K562 (cell line): ENCODE measurements at regions not wholly inside any gene's neighbourhood (a gene's known extent, or its start where the extent isn't known, plus 50 kb on each side); places are given as distances from the start of the nearest gene placed in this dataset.

Experiments used
- ATAC-seq: fragments of 200-7000 bp; cut with Tn5 transposase; 3 replicates; pipeline ENCODE4 v1.9.1; 2020; ENCODE audit warnings: moderate library complexity
- BruUV-seq: library from RNA; stranded (reverse); fragments of 400-500 nt; replicated peaks from 2 replicates; lab custom pipeline; 2021; lab: Mats Ljungman, UMichigan
- CTCF ChIA-PET: fragments of 300-600 bp; formaldehyde crosslinking; extraction: SDS; loops from one replicate; lab custom pipeline; 2021; ENCODE audit warnings: low intra/inter-chr PET ratio; lab: Yijun Ruan, JAX
- POLR2A ChIA-PET: fragments of 300-600, 350-650 bp; sonication (Branson Sonifier 250); formaldehyde crosslinking; extraction: SDS; loops from one replicate; lab custom pipeline; 2021; ENCODE audit warnings: antibody characterized with exemption, inconsistent platforms; lab: Yijun Ruan, JAX
- DNase-seq, 4 experiments: peaks; one replicate each; pipeline versions ENCODE4 v3.0.0 to v3.0.0-alpha.2; 2011 to 2018; ENCODE audit warnings: low spot score in 3 of 4, mixed read lengths in 3 of 4; ENCODE audit errors: extremely low read depth in 1 of 4
- FAIRE-seq: peaks from 2 replicates; lab custom pipeline; 2011; peaks lifted over from hg19 to GRCh38; lab: Jason Lieb, UNC
- H2AFZ ChIP-seq: 2 replicates; pipeline ENCODE4 v1.6.0; 2011; ENCODE audit warnings: low read depth, low read length, control low read depth, inconsistent platforms
- H3K27ac ChIP-seq: fragments of 200-600 bp; 3 replicates; pipeline ENCODE4 v1.8.0; 2011; ENCODE audit warnings: low read depth, mild to moderate bottlenecking, control low read depth, inconsistent platforms, low read length, moderate library complexity, mixed read lengths; ENCODE audit errors: extremely low read depth
- H3K27me3 ChIP-seq, 2 experiments: fragments of 300-600 bp in 1 of 2; 2 replicates in 1 of 2; 3 replicates in 1 of 2; pipeline versions ENCODE4 v1.6.0 to v1.8.0; 2011; ENCODE audit warnings: inconsistent platforms in 2 of 2, low read length in 2 of 2, mild to moderate bottlenecking in 1 of 2, mixed read lengths in 1 of 2, moderate library complexity in 1 of 2; ENCODE audit not compliant: control insufficient read depth in 2 of 2, insufficient read depth in 2 of 2
- H3K36me3 ChIP-seq: fragments of 300-600 bp; 3 replicates; pipeline ENCODE4 v1.8.0; 2011; ENCODE audit warnings: mild to moderate bottlenecking, low read length, inconsistent platforms; ENCODE audit not compliant: control insufficient read depth, insufficient read depth
- H3K4me1 ChIP-seq, 2 experiments: fragments of 200-600 bp in 1 of 2; replicated peaks in 1 of 2; 2 replicates in 1 of 2; 3 replicates in 1 of 2; pipeline versions ENCODE4 v1.5.1 to v1.8.0; 2011; ENCODE audit warnings: inconsistent platforms in 2 of 2, low read length in 2 of 2, mild to moderate bottlenecking in 1 of 2, mixed read lengths in 1 of 2, moderate library complexity in 1 of 2; ENCODE audit not compliant: control insufficient read depth in 2 of 2, insufficient read depth in 2 of 2
- H3K4me2 ChIP-seq: 2 replicates; pipeline ENCODE4 v1.6.1; 2011; ENCODE audit warnings: low read length, control low read depth, inconsistent platforms, mixed read lengths; ENCODE audit not compliant: insufficient read depth
- H3K4me3 ChIP-seq: fragments of 200-600 bp; sonication (generic), shearing (Covaris generic); 2 replicates; pipeline ENCODE4 v1.5.1; 2016; ENCODE audit warnings: control low read depth, inconsistent platforms
- H3K79me2 ChIP-seq: fragments of 200-600 bp; 3 replicates; pipeline ENCODE4 v1.8.0; 2011; ENCODE audit warnings: low read length, inconsistent platforms; ENCODE audit not compliant: control insufficient read depth, insufficient read depth
- H3K9ac ChIP-seq, 2 experiments: 2 replicates each; pipeline versions ENCODE4 v1.6.0 to v1.6.1; 2011; ENCODE audit warnings: low read depth in 2 of 2, low read length in 2 of 2, control low read depth in 1 of 2, inconsistent platforms in 1 of 2, mild to moderate bottlenecking in 1 of 2, mixed read lengths in 1 of 2; ENCODE audit not compliant: insufficient read depth in 1 of 2
- H3K9me1 ChIP-seq: one replicate; pipeline ENCODE4 v1.6.0; 2011; ENCODE audit warnings: inconsistent platforms, mild to moderate bottlenecking, low read length, moderate library complexity; ENCODE audit not compliant: control insufficient read depth, insufficient read depth
- H3K9me3 ChIP-seq: replicated peaks from 2 replicates; pipeline ENCODE4 v1.5.1; 2011; ENCODE audit warnings: low read depth, low read length, inconsistent platforms; ENCODE audit not compliant: control insufficient read depth, insufficient read depth
- H4K20me1 ChIP-seq: replicated peaks from 2 replicates; pipeline ENCODE4 v1.6.1; 2011; ENCODE audit warnings: low read length, inconsistent platforms, mixed read lengths; ENCODE audit not compliant: control insufficient read depth, insufficient read depth
- ARHGAP35 ChIP-seq: fragments of 450-650 bp; IDR thresholded peaks from 2 replicates; pipeline ENCODE4 v1.6.1; 2018; ENCODE audit not compliant: partially characterized antibody
- BRF1 ChIP-seq: IDR thresholded peaks from 3 replicates; pipeline ENCODE4 v1.6.1; 2011; ENCODE audit warnings: borderline replicate concordance, mild to moderate bottlenecking; ENCODE audit not compliant: insufficient read length; ENCODE audit errors: extremely low read depth
- CBX1 ChIP-seq: sonication (generic); IDR thresholded peaks from 2 replicates; pipeline ENCODE4 v1.6.1; 2016; ENCODE audit warnings: antibody characterized with exemption, low read depth, mild to moderate bottlenecking
- CBX2 ChIP-seq: fragments of 200-600 bp; sonication (generic); IDR thresholded peaks from one replicate; pipeline ENCODE4 v1.6.1; 2012; ENCODE audit warnings: mild to moderate bottlenecking, low read length, inconsistent platforms; ENCODE audit not compliant: insufficient read depth, poor library complexity, severe bottlenecking
- CC2D1A ChIP-seq: fragments of 450-650 bp; IDR thresholded peaks from 2 replicates; pipeline ENCODE4 v1.6.1; 2017; ENCODE audit warnings: mild to moderate bottlenecking
- ESRRA ChIP-seq: fragments of 450-650 bp; IDR thresholded peaks from 2 replicates; pipeline ENCODE4 v1.6.1; 2014; ENCODE audit warnings: low read depth, mild to moderate bottlenecking, moderate library complexity, borderline replicate concordance
- FOS ChIP-seq: IDR thresholded peaks from 3 replicates; pipeline ENCODE4 v1.6.1; 2011; ENCODE audit not compliant: insufficient read length; ENCODE audit errors: extremely low read depth
- FOXA1 ChIP-seq: fragments of 450-650 bp; IDR thresholded peaks from 2 replicates; pipeline ENCODE4 v1.6.1; 2016; ENCODE audit warnings: mild to moderate bottlenecking, borderline replicate concordance
- FOXP1 ChIP-seq: sonication (generic); formaldehyde crosslinking; IDR thresholded peaks from 2 replicates; pipeline ENCODE4 v1.8.0; 2022; ENCODE audit warnings: mild to moderate bottlenecking, missing genetic modification reagents
- PHTF2 ChIP-seq: fragments of 250-450 bp; sonication (Bioruptor Pico); IDR thresholded peaks from 2 replicates; pipeline ENCODE4 v1.5.0; 2021; ENCODE audit warnings: mild to moderate bottlenecking
- RAD21 ChIP-seq, 2 experiments: fragments of 250-450 bp in 1 of 2; fragments of 450-650 bp in 1 of 2; sonication (Bioruptor Pico) in 1 of 2; formaldehyde crosslinking in 1 of 2; IDR thresholded peaks in 1 of 2; conservative IDR thresholded peaks in 1 of 2; 2 replicates each; pipeline versions ENCODE4 v1.4.0 to v1.8.0; 2020 to 2022; ENCODE audit warnings: mild to moderate bottlenecking in 2 of 2, moderate library complexity in 1 of 2
- ZNF232 ChIP-seq: sonication (generic); formaldehyde crosslinking; IDR thresholded peaks from 2 replicates; pipeline ENCODE4 v1.8.0; 2022; ENCODE audit warnings: mild to moderate bottlenecking, missing genetic modification reagents
- ZNF780A ChIP-seq: fragments of 250-450 bp; sonication (Bioruptor Pico); IDR thresholded peaks from 2 replicates; pipeline ENCODE4 v1.5.0; 2021; ENCODE audit warnings: mild to moderate bottlenecking
- ZNF785 ChIP-seq: fragments of 250-450 bp; sonication (Bioruptor Pico); IDR thresholded peaks from 2 replicates; pipeline ENCODE4 v1.4.0; 2020; ENCODE audit warnings: mild to moderate bottlenecking
- WGBS: fragments of 100-300 bp; shearing (Covaris generic); methylation state at CpG from one replicate; pipeline ENCODE4 v1.1.6; 2016; ENCODE audit warnings: low coverage, mixed read lengths; ENCODE audit not compliant: insufficient coverage; ENCODE audit errors: missing lambda C conversion rate; 5-methylcytosine and 5-hydroxymethylcytosine counted together
- in situ Hi-C: fragments of 300-500 bp; cut with MboI; formaldehyde crosslinking; loops from 4 replicates; pipeline ENCODE4 v1.15.0; 2018; ENCODE audit warnings: inconsistent platforms, mixed read lengths
- intact Hi-C: fragments of 100-400 bp; cut with micrococcal nuclease; formaldehyde crosslinking; loops from 2 replicates; pipeline ENCODE4 v1.14.2; 2022
- TF ChIP-seq, protein P1 (sequence below): sonication (generic); formaldehyde crosslinking; IDR thresholded peaks from 2 replicates; pipeline ENCODE4 v1.8.0; 2022; ENCODE audit warnings: missing genetic modification reagents, mild to moderate bottlenecking, borderline replicate concordance
- TF ChIP-seq, protein P2 (sequence below): fragments of 250-450 bp; sonication (Bioruptor Pico); IDR thresholded peaks from 2 replicates; pipeline ENCODE4 v1.4.0; 2020
- TF ChIP-seq, protein P3 (sequence below): sonication (generic); formaldehyde crosslinking; IDR thresholded peaks from 2 replicates; pipeline ENCODE4 v1.9.0; 2022; ENCODE audit warnings: mild to moderate bottlenecking, missing genetic modification reagents

DNA sequence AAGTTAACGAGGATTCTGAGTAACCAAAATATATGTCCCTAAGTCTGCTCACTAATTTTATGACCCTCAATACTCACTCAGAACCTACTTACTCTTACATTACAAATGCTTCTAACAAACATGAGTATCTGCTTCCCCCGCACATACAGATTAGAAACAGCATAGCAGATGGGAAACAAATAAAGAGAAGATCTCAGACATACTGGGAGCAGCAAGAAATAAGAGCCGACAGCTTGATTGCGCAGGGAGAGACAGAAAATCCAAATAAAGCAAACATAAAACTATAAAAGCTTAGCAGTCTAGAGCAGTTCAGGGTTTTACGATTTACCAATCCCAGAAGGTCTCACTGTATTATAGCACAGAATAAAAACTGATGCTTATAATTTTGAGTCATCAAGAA lies 89.1 kb upstream of the DBX1 start (continued):
- TF ChIP-seq, protein P1, sequence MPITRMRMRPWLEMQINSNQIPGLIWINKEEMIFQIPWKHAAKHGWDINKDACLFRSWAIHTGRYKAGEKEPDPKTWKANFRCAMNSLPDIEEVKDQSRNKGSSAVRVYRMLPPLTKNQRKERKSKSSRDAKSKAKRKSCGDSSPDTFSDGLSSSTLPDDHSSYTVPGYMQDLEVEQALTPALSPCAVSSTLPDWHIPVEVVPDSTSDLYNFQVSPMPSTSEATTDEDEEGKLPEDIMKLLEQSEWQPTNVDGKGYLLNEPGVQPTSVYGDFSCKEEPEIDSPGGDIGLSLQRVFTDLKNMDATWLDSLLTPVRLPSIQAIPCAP, result no peak
- TF ChIP-seq FOXA1 (no peak), CBX2 (no peak), ZNF780A (CRISPR knock-in tag) (no peak)

DNA sequence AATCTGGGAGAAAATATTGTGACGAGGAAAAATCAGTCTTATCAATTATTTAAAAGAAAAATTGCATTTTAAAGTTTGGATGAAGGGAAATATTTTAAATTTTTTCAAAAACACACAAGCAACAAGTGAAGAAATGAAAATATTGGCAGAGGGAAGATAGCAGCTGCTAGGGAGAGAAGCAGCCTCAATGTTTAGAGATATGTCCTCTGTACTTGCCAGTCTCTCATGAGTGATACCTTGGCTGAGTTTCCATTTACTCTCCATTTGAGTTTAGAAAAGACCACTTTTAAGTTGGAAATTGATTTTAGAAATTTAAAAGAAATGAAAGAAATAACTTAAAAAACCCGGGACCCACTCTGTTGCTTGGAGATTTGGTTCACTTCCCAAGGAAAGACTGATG lies 88.6 kb upstream of the DBX1 start:
- BruUV-seq, result no TSS peak
- Histone ChIP-seq H3K27me3 (peaks cover 4 to 17% of the 10 kb centered on the region in 2 experiments; a peak in 3 of 5 replicates), H2AFZ (no peak overlapping the region), H3K9ac (no peak overlapping the region), H3K36me3 (no peaks in the 10 kb centered on the region), H3K9me3 (no peaks in the 10 kb centered on the region), H3K4me3 (no peak overlapping the region), H4K20me1 (no peaks in the 10 kb centered on the region), H3K9me1 (no peaks in the 10 kb centered on the region), H3K79me2 (no peaks in the 10 kb centered on the region), H3K27ac (no peak overlapping the region), H3K4me2 (no peak overlapping the region), H3K4me1 (no peaks in the 10 kb centered on the region)
- WGBS, result 5% methylated on average over 2 of the region's 2 CpGs
- ATAC-seq (no peak), DNase-seq (no peak), FAIRE-seq (no peak)
- ChIA-PET POLR2A (interaction anchor here (0.5 kb wide), 1 partner anchor 28 kb away, joined by 3 read pairs; no protein-coding TSS in a partner anchor), CTCF (no interaction called here)
- intact Hi-C loops, result loop anchor here (5.0 kb wide), 1 partner anchor 88 kb away; no protein-coding TSS in a partner anchor
- in situ Hi-C loops, result no loop called here
- TF ChIP-seq FOS (no peak), BRF1 (no peak), CC2D1A (no peak), RAD21 (CRISPR knock-in tag; conservative IDR thresholded peaks at IDR 0.05 in 1 of 2, IDR thresholded peaks at IDR 0.05 in 1 of 2) (no peak), CBX1 (no peak), PHTF2 (CRISPR knock-in tag) (no peak), ZNF785 (CRISPR knock-in tag) (no peak), ZNF232 (CRISPR knock-in tag) (no peak), FOXP1 (CRISPR knock-in tag) (no peak), ESRRA (no peak), ARHGAP35 (no peak)
- TF ChIP-seq, protein P2, sequence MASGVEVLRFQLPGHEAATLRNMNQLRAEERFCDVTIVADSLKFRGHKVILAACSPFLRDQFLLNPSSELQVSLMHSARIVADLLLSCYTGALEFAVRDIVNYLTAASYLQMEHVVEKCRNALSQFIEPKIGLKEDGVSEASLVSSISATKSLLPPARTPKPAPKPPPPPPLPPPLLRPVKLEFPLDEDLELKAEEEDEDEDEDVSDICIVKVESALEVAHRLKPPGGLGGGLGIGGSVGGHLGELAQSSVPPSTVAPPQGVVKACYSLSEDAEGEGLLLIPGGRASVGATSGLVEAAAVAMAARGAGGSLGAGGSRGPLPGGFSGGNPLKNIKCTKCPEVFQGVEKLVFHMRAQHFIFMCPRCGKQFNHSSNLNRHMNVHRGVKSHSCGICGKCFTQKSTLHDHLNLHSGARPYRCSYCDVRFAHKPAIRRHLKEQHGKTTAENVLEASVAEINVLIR (CRISPR knock-in tag), result no peak
- TF ChIP-seq, protein P3, sequence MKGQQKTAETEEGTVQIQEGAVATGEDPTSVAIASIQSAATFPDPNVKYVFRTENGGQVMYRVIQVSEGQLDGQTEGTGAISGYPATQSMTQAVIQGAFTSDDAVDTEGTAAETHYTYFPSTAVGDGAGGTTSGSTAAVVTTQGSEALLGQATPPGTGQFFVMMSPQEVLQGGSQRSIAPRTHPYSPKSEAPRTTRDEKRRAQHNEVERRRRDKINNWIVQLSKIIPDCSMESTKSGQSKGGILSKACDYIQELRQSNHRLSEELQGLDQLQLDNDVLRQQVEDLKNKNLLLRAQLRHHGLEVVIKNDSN (CRISPR knock-in tag), result no peak
